ENCODE measurements at regions not wholly inside any gene's neighbourhood (a gene's known extent, or its start where the extent isn't known, plus 50 kb on each side); places are given as distances from the start of the nearest gene placed in this dataset.
"Not testable (repeated sequence)": the region's sequence is repeated elsewhere in the genome, so short reads cannot be mapped to it uniquely, and the experiment has no call there.

DNA sequence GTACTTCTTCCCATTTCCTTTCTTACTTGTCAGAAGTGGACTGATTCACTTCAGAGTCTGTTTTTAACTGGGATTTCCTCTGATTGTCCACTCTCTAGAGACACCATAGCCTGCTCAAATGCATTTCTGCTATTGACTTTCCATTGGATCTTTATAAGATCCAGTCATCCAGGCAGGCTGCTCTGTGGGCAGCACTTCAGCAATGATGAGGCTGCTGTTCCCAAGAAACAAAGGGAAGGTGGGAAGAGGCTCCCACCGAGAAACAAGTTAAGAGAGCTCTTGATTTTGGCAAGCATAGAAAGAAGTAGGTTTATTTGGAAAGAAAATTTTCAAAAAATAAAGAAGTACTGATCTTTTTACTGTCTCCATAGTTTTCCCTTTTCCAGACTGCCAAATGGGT, 125.8 kb upstream of the STARD13 start:
- DNase-seq (ENCODE audit: low spot score): no peak

DNA sequence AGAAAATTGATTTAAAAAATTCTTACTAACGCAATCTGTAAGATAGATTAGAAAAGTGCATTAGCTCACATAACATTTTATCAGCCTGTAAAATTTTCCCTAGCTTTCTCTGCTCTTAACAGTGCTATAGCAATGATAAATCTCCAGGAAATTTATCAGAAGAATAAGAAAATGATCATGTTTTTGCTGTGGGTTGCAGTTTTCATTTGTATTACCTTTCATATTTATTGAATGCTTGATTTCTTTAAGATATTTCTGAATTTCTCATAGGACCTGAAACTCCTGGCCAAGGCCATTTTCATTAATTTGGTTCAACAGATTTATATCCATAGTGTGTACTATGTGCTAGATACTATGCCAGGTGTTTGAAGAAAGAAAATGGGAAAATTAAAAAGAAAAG, 130.3 kb upstream of the STARD13 start:
- DNase-seq (ENCODE audit: low spot score): no peak

DNA sequence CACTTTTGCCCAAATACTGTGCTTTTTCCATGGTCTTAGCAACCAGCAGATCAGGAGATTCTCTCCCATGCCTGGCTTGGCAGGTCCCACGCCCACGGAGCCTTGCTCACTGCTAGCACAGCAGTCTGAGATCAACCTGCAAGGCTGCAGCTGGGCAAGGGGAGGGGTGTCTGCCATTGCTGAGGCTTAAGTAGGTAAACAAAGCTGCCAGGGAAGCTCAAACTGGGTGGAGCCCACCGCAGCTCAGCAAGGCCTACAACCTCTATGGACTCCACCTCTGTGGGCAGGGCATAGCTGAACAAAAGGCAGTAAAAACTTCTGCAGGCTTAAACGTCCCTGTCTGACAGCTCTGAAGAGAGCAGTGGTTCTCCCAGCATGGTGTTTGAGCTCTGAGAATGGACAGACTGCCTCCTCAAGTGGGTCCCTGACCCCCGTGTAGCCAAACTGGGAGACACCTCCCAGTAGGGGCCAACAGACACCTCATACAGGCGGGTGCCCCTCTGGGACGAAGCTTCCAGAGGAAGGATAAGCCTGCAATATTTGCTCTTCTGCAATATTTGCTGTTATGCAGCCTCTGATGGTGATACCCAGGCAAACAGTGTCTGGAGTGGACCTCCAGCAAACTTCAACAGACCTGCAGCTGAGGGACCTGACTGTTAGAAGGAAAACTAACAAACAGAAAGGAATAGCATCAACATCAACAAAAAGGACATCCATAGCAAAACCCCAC, 132.8 kb upstream of the STARD13 start:
- not testable (repeated sequence) for DNase-seq (ENCODE audit: low spot score)

DNA sequence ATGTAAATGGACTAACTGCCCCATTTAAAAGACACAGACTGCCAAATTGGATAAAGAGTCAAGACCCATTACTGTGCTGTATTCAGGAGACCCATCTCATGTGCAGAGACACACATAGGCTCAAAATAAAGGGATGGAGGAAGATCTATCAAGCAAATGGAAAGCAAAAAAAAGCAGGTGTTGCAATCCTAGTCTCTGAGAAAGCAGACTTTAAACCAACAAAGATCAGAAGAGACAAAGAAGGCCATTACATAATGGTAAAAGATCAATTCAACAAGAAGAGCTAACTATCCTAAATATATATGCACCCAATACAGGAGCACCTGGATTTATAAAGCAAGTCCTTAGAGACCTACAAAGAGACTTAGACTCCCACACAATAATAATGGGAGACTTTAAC, 134.6 kb upstream of the STARD13 start:
- DNase-seq (ENCODE audit: low spot score): not testable (repeated sequence)

DNA sequence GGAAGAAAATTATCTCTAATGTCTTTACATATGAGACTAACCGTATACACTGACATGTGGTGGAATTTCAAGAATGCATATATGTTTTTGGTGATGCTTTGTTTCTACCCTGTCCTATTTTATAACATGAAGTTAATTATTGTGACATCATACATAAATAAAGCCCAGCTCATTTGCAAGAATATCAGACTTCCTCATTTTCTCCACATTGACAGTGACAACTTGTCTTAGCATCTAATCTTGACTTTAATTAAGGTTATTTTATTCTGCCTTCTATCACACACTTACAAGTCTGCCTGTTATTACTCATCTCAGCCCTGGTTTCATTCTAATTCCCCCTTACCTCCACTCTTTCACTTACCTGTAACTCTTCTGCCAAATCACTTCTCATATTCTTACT, 140.6 kb upstream of the STARD13 start:
- DNase-seq (ENCODE audit: low spot score): no peak

DNA sequence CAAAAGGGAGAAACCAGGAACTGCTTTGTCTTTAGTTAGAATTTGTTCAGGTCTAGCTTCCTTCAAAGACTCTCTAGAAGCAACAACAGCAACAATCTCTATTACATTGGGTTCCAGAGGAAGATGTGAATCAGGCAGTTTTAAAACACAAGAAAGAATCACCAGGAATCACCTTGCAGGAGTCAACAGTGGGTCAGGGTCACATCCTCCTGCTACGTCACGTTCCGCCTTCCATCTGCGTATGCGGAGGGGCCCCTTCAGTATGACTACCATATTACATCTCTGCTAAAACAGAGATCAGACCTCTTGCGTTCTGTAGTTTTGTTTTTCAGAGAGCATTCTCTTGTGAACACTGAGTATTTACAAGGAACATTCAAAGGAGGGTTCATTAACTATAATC, 147.8 kb upstream of the STARD13 start:
- no peak for DNase-seq (ENCODE audit: low spot score)

DNA sequence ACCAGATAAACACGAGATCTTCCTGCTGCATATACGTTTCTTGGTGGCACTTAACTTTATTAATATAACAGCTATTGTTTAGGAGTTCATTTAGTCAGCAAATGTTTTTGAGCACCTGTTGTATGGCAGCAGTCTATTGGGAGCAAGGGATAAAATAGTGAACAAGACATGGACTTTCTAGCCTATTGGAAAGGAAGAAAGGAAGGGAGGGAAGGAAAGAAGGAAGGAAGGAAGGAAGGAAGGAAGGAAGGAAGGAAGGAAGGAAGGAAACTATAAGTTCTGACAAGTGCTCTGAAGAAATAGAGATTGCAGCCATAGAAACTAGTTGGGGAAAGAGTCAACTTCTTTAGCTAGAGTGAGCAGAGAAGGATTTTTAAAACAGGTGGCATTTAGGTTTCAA, 149.1 kb upstream of the STARD13 start:
- no peak for DNase-seq (ENCODE audit: low spot score)

DNA sequence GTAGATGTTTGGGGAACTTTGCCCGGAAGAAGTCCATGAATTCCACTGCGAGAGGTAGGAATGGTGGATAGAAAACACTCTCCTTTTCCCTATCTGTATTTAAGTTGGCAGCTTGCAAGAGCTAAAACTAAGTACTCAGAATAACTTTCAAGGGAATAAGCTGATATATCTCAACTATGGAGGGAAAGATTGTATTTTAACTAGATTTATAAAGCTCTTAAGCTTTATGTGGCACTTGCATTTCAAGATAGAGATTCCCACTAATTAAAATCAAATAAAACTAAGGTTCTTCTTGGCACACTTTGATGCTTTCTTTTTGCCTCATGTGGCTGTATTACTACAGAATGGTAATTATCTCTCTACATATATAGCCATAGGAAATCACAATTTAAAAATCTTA, 149.7 kb upstream of the STARD13 start:
- DNase-seq (ENCODE audit: low spot score): no peak

DNA sequence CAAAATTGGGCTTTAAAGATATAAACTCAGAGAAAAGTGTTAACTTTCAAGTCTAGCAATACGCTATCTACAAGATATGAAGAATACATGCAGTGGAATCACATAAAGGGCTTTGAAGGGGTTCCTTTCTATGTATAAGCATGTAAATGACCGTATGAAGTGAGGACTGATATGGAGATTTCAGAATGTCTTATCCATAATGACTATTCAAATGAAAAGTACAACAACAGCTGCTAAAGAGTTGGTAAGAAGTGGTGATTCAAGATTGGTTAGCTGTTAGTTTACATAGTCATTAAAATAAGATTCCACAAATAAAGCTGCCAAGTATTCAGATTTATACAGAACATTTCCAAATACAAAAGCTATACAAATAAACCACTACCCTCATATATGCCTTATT, 153.4 kb upstream of the STARD13 start:
- DNase-seq (ENCODE audit: low spot score): no peak

DNA sequence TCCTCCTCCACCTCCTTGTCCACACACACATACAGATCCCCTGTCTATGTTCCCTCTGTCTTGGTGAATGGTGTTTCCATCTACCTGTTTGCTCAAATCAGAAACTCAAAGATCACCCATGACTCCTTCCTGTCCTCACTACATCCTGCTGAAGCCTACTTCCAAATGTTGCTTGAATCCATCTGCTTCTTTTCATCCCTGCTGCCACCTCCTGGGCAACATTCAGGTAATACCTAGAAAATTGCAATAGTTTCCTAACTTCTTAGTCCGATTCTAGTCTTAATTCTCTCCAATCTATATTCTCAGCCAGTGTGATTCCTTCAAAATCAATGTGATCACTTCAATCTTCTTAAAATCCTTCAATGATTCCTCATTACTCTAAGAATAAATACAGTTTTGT, 155.5 kb upstream of the STARD13 start:
- DNase-seq (ENCODE audit: low spot score): peak; percentile 33

DNA sequence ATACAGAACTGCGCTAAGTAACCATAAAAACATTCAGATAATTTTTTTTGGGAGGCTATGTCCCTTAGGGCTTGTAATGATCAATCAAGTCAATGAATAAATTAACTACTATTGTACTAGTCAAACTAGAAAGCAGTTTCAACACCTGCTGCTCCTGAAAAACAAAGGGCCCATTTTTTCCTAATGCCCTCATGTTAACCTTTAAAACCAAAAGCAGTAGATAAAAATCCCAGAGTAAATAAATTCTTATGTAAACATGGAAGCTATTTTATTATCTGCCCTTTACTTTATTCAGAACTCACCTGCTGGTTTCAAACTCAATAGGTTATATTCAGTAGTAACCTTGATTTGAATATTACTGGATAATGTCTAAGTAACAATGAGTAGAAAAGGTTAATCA, 159.5 kb upstream of the STARD13 start:
- DNase-seq (ENCODE audit: low spot score): no peak

DNA sequence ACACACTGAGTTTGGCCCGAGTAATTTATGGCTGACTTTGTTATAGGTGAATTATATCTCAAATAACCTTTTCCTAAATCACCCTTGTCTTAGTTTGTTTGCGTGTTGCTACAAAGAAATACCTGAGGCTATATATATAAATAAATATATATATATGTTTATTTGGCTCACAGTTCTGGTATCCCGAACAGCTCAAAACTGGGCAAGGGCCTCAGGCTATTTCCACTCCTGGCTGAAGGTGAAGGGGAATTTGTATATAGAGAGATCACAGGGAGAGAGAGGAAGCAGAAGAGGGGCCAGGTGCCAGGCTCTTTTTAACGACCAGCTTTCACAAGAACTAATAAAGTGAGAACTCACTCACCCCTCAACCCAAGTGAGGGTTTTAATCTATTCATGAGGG, 159.9 kb upstream of the STARD13 start:
- no peak for DNase-seq (ENCODE audit: low spot score)

DNA sequence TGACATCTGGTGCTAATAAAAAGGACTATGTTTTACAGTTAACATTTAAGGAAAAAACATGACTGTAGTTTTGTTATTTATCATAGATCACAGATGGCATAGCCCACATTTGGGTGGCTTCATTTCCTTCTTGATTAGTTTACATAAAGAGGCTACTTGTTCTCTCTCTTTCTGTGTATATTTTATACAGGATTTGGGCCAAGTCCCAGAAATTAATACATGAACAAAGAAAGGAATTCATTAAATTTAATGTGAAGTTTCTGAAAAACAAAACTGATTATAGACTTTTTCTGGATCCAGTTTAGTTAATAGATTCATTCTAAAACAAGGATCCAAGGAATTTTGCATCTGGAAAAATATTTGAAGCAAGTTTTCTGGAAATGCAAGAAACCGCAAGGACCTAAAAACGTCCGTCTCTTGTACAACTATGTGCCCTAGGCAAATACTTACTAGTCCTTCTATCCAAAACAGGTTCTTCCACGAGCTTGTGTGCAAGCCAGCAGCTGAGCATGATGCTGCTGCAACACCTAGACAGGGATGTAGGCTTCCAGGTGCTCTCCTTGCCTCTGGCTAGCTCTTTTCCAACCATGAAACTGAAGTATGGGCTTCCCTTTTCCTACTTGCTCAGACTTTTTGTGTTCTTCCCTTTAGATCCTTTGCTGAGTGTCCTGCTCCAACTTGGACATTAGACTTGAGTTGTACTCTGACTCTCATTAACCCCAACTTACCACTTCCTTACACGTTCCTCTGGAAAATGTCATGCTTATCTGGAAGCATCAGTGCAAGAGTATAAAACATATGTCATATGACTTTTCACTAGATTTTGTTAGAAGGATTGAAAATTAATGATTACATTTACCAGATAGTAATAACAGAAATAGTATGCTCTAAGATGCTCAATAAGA, 161.5 kb upstream of the STARD13 start:
- no peak for DNase-seq (ENCODE audit: low spot score)

DNA sequence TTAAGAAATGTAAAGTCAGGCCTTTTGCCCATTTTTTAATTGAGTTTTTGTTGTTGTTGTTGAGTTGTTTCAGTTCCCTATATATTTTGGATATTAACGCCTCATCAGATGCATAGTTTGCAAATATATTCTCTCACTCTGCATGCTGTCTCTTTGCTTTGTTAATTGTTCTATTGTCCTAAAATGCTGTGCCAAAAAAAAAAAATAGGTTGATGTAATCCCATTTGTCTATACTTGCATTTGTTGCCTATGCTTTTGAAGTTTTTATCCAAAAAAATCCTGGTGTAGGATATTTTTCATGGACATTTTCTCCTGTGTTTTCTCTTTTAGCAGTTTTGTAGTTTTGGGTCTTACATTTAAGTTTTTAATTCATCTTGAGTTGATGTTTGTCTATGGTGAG, 163.3 kb upstream of the STARD13 start:
- DNase-seq (ENCODE audit: low spot score): no peak

DNA sequence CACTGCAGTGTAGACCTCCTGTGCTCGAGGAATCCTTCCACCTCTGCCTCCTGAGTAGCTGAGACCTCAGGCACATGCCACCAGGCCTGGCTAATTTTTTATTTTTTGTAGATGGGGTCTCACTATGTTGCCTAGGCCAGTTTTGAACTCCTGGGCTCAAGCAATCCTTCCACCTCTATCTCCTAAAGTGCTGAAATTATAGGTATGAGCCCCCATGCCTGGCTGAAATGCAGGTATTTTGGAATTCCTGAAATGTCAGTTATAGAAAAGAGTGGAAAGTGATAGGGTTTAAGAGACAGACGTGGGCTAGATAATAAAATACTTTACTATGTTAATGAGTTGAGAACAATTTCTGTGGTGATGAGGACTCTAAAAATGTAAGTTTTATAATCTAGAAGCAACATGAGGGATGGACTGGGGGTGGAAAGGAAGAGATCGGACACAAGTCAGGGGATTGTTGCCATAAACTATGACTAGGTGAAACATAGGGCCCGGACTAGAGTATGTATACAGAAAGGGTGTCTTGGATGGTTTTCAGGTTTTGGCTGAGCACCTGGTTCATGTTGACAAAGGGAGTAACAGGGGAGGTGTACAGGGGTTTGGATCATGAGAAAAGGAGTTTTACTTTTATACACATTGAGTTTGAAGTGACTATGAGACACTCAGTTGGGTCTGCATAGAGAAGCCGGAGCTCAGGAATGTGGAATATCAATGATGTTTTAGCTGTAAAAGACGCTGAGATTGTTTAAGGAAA, 165.6 kb upstream of the STARD13 start:
- DNase-seq (ENCODE audit: low spot score): no peak

DNA sequence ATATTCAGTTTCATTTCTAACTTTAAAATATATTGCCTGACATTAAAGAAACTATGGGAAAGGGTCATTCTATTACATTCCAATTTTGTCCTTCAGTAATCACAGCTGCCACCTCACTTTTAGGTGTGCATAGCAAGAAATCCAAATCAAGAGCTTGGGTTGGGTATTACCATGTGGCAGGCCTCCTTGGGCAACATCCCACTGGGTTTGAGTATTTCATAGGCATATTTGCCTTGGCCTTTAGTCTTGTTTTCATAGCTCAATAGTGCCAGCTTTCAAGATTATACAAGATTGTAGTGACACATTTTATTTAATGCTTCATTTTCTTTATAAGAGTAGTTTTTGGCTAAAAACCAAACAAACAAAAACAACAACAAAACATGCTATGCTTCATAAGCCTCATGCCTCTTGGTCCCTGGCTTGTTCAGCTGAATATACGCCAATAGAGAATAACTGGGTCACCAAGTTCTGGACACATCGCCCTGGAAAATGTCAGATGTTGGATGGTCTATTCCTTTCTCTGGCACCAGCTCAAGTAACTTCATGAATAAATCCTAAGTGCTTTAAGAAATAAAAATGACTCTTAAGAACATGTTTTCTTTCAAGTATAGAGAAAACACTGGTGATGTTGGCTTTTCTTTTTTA, 167.4 kb upstream of the STARD13 start:
- DNase-seq (ENCODE audit: low spot score): no peak

DNA sequence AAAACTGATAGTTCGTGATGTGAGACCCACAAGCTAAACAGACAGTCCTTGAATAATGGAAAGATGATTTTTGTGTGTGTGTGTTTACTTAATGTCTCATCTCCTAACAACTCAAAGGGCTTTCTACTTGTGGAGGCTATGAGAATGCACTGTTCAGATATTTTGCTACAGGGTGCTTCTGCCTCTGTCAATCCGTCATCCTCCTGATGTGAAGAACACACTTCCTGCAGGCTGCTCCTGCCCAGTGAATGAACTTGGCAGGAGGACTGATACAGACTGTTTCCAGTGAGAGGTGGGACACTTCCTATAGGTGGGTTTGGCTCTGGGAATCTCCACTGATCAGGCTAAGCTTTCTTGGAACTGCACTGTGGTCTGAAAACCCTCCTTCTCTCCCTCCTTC, 168.4 kb upstream of the STARD13 start:
- no peak for DNase-seq (ENCODE audit: low spot score)

DNA sequence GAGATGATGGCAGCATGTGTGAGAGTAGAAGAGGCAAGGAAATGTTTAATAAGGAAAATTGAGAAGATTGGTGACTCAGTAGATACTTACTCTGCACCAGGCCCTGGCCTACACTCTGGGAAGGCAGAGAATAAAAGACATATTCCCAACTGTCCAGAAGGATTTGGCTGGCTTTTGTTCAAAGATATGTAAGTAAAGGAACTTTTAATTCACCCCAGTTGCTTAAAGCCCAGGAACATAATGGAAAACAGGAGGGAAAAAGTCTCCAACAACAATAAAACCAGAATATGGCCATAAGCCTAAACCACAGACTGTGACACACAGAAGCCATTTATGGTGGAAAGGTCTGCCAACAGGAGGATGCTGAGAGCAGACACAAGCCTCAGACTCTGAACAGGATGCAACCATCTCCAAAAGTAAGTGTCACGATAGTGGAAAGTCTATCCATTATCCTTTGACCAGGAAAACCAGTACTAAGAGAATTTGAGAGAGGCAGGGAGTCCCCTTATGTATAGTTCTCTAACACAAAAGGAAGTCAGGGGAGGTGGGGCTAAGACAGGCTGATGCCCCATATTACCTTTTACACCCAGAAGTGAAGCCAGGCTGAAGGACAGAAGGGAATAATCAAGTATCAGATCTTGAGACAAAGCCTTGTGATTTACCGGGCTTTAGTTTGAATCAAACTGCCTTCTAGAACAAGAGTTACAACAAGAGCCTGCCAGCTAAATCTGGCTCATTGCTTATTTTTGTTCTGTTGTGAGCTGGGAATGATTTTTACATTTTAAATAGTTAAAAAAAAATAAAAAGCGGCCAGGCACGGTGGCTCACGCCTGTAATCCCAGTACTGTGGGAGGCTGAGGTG, 169.5 kb upstream of the STARD13 start:
- no peak for DNase-seq (ENCODE audit: low spot score)

DNA sequence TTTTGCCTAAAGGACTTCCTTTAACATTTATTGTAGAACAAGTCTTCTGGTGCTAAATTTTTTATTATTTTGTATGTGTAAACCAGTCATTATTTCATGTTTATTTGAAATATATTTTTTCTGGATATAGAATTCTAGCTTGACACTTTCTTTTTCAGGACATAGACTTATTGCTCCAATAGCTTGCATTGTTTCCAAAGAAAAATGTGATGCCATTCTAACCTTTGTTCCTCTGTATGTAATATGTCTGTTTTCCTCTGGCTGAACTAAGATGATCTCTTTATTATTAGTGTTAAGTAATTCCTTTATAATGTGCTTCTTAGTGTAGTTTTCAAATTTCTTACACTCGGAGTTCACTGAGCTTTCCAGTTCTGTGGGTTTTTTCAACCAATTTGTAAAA, 174.1 kb upstream of the STARD13 start:
- DNase-seq (ENCODE audit: low spot score): no peak

DNA sequence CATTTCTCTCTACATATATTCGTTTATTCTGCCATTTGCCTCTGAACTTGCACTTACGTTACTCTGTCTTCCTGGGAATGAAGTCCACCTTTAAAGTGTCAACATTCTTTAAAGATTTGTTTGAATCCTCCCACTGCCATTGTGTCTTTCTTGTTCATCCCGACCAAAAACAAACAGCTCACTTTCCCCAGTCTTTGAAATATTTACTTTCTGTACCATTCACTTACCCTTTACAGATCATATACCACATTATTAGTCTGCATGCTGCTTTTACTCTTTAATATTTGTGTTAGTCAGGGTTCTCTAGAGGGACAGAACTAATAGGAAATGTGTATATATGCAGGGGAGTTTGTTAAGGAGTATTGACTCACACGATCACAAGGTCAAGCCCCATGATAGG, 176.6 kb upstream of the STARD13 start:
- no peak for DNase-seq (ENCODE audit: low spot score)

DNA sequence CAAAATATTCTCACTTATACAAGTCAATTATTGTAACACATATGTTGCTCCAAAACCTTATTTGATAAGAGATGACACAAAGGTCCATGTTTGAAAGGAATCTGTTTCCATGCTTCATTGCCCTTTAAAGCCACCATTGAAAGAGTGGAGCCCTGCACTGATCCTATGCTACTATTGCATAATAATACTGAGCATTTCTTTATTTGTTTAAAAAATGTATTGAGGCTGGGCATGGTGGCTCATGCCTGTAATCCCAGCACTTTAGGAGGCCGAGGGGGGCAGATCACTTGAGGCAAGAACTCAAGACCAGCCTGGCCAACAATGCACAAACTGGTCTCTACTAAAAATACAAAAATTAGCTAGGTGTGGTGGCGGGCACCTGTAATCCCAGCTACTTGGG, 178.8 kb upstream of the STARD13 start:
- DNase-seq (ENCODE audit: low spot score): no peak
